ENCODE measurements at regions not wholly inside any gene's neighbourhood (a gene's known extent, or its start where the extent isn't known, plus 50 kb on each side); places are given as distances from the start of the nearest gene placed in this dataset.

GRCh38 chr13:24043590-24044350 is 116.8 kb upstream of the SPATA13 start:
- no peak for DNase-seq (ENCODE audit: low read depth in 3 of 3, low spot score in 1 of 3)

GRCh38 chr13:24045597-24045996 is 114.9 kb upstream of the SPATA13 start:
- DNase-seq (ENCODE audit: low read depth in 3 of 3, low spot score in 1 of 3) = no peak

- DNase-seq (ENCODE audit: low read depth in 3 of 3, low spot score in 1 of 3) = no peak
These were observed 110.2 kb upstream of the SPATA13 start for GRCh38 chr13:24050292-24050711.

GRCh38 chr13:24050796-24051715 is 109.5 kb upstream of the SPATA13 start:
- no peak for DNase-seq (ENCODE audit: low read depth in 3 of 3, low spot score in 1 of 3)

- no peak for DNase-seq (ENCODE audit: low read depth in 3 of 3, low spot score in 1 of 3)
These were observed 107.7 kb upstream of the SPATA13 start for GRCh38 chr13:24052547-24053518.

- peak; percentile 15 to 25 (median 22) for DNase-seq (ENCODE audit: low read depth in 3 of 3, low spot score in 1 of 3)
These were observed 106.8 kb upstream of the SPATA13 start for GRCh38 chr13:24053519-24054251.

GRCh38 chr13:24056616-24057137 is 103.8 kb upstream of the SPATA13 start:
- DNase-seq (ENCODE audit: low read depth in 3 of 3, low spot score in 1 of 3) = no peak

- no peak for DNase-seq (ENCODE audit: low read depth in 3 of 3, low spot score in 1 of 3)
These were observed 99.5 kb upstream of the SPATA13 start for GRCh38 chr13:24060993-24061392.

GRCh38 chr13:24063281-24063877 is 97.1 kb upstream of the SPATA13 start:
- no peak for DNase-seq (ENCODE audit: low read depth in 3 of 3, low spot score in 1 of 3)

GRCh38 chr13:24064371-24064770 is 96.1 kb upstream of the SPATA13 start:
- DNase-seq (ENCODE audit: low read depth in 3 of 3, low spot score in 1 of 3) = no peak

GRCh38 chr13:24065176-24065575 is 95.3 kb upstream of the SPATA13 start:
- DNase-seq (ENCODE audit: low read depth in 3 of 3, low spot score in 1 of 3) = no peak

- no peak for DNase-seq (ENCODE audit: low read depth in 3 of 3, low spot score in 1 of 3)
These were observed 93.9 kb upstream of the SPATA13 start for GRCh38 chr13:24066405-24067295.

GRCh38 chr13:24068472-24068871 is 92.0 kb upstream of the SPATA13 start:
- DNase-seq (ENCODE audit: low read depth in 3 of 3, low spot score in 1 of 3) = no peak

GRCh38 chr13:24071016-24071415 is 89.5 kb upstream of the SPATA13 start:
- DNase-seq (ENCODE audit: low read depth in 3 of 3, low spot score in 1 of 3) = no peak

- DNase-seq (ENCODE audit: low read depth in 3 of 3, low spot score in 1 of 3) = no peak
These were observed 89.0 kb upstream of the SPATA13 start for GRCh38 chr13:24071423-24072075.

- no peak for DNase-seq (ENCODE audit: low read depth in 3 of 3, low spot score in 1 of 3)
These were observed 86.9 kb upstream of the SPATA13 start for GRCh38 chr13:24073657-24074056.

GRCh38 chr13:24074678-24075077 is 85.8 kb upstream of the SPATA13 start:
- no peak for DNase-seq (ENCODE audit: low read depth in 3 of 3, low spot score in 1 of 3)
